ENCODE measurements at regions not wholly inside any gene's neighbourhood (a gene's known extent, or its start where the extent isn't known, plus 50 kb on each side); places are given as distances from the start of the nearest gene placed in this dataset.

- no peaks in the 10 kb centered on the region for H3K27me3 ChIP-seq
Measured at GRCh38 chr6:50520326-50521266, 192.7 kb upstream of the TFAP2D start.

GRCh38 chr6:50524341-50524740 is 189.0 kb upstream of the TFAP2D start:
- Histone ChIP-seq H3K27ac (no peak overlapping the region), H3K9me3 (peaks cover 0 to 3% (median 0%) of the 10 kb centered on the region in 4 donors), H3K4me1 (no peaks in the 10 kb centered on the region), H3K27me3 (no peaks in the 10 kb centered on the region), H3K4me3 (no peak overlapping the region), H3K36me3 (no peaks in the 10 kb centered on the region)
- TF ChIP-seq EP300 (IDR thresholded peaks at IDR 0.05), result no peak
- TF ChIP-seq POLR2A (IDR thresholded peaks at IDR 0.05), result no peak
- no peak for TF ChIP-seq CTCF (IDR thresholded peaks at IDR 0.05)
- no peak for DNase-seq (ENCODE audit: low spot score in 2 of 2)

More at GRCh38 chr6:50520326-50521266, 192.7 kb upstream of the TFAP2D start:
- DNase-seq (ENCODE audit: low spot score in 2 of 2), result no peak
- Histone ChIP-seq H3K4me1 (no peaks in the 10 kb centered on the region), H3K27ac (no peak overlapping the region), H3K4me3 (no peak overlapping the region), H3K36me3 (no peaks in the 10 kb centered on the region), H3K9me3 (peaks cover 0 to 3% (median 0%) of the 10 kb centered on the region in 4 donors)
- TF ChIP-seq POLR2A (IDR thresholded peaks at IDR 0.05) (no peak), CTCF (IDR thresholded peaks at IDR 0.05) (no peak), EP300 (IDR thresholded peaks at IDR 0.05) (no peak)
- 27 to 32% methylated on average over 3 of the region's 3 CpGs for WGBS, 2 donors

- no peak overlapping the region for H3K4me3 ChIP-seq
- WGBS, 2 donors, result 91 to 92% methylated on average over 2 of the region's 2 CpGs
- TF ChIP-seq POLR2A (IDR thresholded peaks at IDR 0.05) (no peak), CTCF (IDR thresholded peaks at IDR 0.05) (no peak), EP300 (IDR thresholded peaks at IDR 0.05) (no peak)
Measured at GRCh38 chr6:50527985-50528384, 185.3 kb upstream of the TFAP2D start.

GRCh38 chr6:50539447-50539846 is 173.9 kb upstream of the TFAP2D start:
- Histone ChIP-seq H3K9me3 (no peaks in the 10 kb centered on the region), H3K4me1 (no peaks in the 10 kb centered on the region), H3K27ac (no peak overlapping the region), H3K36me3 (no peaks in the 10 kb centered on the region), H3K27me3 (no peaks in the 10 kb centered on the region), H3K4me3 (no peak overlapping the region)
- 69 to 72% methylated on average over 1 of the region's 1 CpG for WGBS, 2 donors
- no peak for DNase-seq (ENCODE audit: low spot score in 2 of 2)
- TF ChIP-seq CTCF (IDR thresholded peaks at IDR 0.05) (no peak), POLR2A (IDR thresholded peaks at IDR 0.05) (no peak), EP300 (IDR thresholded peaks at IDR 0.05) (no peak)

More at GRCh38 chr6:50527985-50528384, 185.3 kb upstream of the TFAP2D start:
- H3K4me1 ChIP-seq, result no peaks in the 10 kb centered on the region
- DNase-seq (ENCODE audit: low spot score in 2 of 2), result no peak
- H3K36me3 ChIP-seq, result no peaks in the 10 kb centered on the region
- H3K27me3 ChIP-seq, result no peaks in the 10 kb centered on the region
- H3K9me3 ChIP-seq, result peaks cover 0 to 3% (median 0%) of the 10 kb centered on the region in 4 donors
- no peak overlapping the region for H3K27ac ChIP-seq

- TF ChIP-seq POLR2A (IDR thresholded peaks at IDR 0.05) (no peak), EP300 (IDR thresholded peaks at IDR 0.05) (no peak), CTCF (IDR thresholded peaks at IDR 0.05) (no peak)
- no peaks in the 10 kb centered on the region for H3K4me1 ChIP-seq
- no peaks in the 10 kb centered on the region for H3K9me3 ChIP-seq
Measured at GRCh38 chr6:50541941-50542340, 171.4 kb upstream of the TFAP2D start.

More at GRCh38 chr6:50541941-50542340, 171.4 kb upstream of the TFAP2D start:
- Histone ChIP-seq H3K36me3 (no peaks in the 10 kb centered on the region), H3K27ac (no peak overlapping the region), H3K27me3 (no peaks in the 10 kb centered on the region), H3K4me3 (no peak overlapping the region)
- no peak for DNase-seq (ENCODE audit: low spot score in 2 of 2)
- 82 to 89% methylated on average over 2 of the region's 2 CpGs for WGBS, 2 donors
